ENCODE measurements at regions not wholly inside any gene's neighbourhood (a gene's known extent, or its start where the extent isn't known, plus 50 kb on each side); places are given as distances from the start of the nearest gene placed in this dataset.

- Histone ChIP-seq H3K4me1 (ENCODE audit: insufficient read depth, low read length) (no peaks in the 10 kb centered on the region), H3K79me2 (ENCODE audit: insufficient read depth, low read length) (no peaks in the 10 kb centered on the region), H4K20me1 (ENCODE audit: insufficient read depth, low read length) (no peaks in the 10 kb centered on the region), H3K4me2 (ENCODE audit: low read depth, low read length) (no peak overlapping the region), H3K36me3 (replicated peaks in 1 of 2; ENCODE audit: control insufficient read depth in 1 of 2, insufficient read depth in 2 of 2, low read length in 2 of 2) (no peaks in the 10 kb centered on the region), H3K4me3 (replicated peaks in 1 of 3; ENCODE audit: insufficient read depth in 1 of 3, low read depth in 2 of 3, low read length in 3 of 3) (no peak overlapping the region), H3K27me3 (ENCODE audit: control insufficient read depth in 1 of 2, insufficient read depth in 2 of 2, low read length in 2 of 2) (no peaks in the 10 kb centered on the region), H3K9ac (ENCODE audit: insufficient read depth, low read depth, low read length) (no peak overlapping the region), H3K27ac (ENCODE audit: extremely low read length, insufficient read depth, low read length) (no peak overlapping the region), H3K9me3 (ENCODE audit: low read length) (no peaks in the 10 kb centered on the region), H2AFZ (ENCODE audit: low read length) (no peak overlapping the region)
- BruUV-seq (replicated peaks): no TSS peak
- in situ Hi-C loops (cut with HindIII; ENCODE audit: extremely low pct_ligation_motif_present, low pct_unique_long_range_greater_than_20kb) (no loop called here), intact Hi-C loops (cut with micrococcal nuclease; ENCODE audit: unreplicated experiment) (no loop called here)
- ATAC-seq (no peak), FAIRE-seq (no peak), DNase-seq (ENCODE audit: low spot score) (no peak)
- WGBS (ENCODE audit: low lambda C conversion rate): 0% methylated on average over 1 of the region's 1 CpG
- POLR2A ChIA-PET: no interaction called here
- CTCF ChIA-PET (ENCODE audit: low intra/inter-chr PET ratio, low total read pairs): no interaction called here
- TF ChIP-seq MYPOP (CRISPR knock-in tag; IDR thresholded peaks at IDR 0.05) (no peak), SIN3B (IDR thresholded peaks at IDR 0.05; ENCODE audit: low read length) (no peak), KLF11 (CRISPR knock-in tag; IDR thresholded peaks at IDR 0.05) (no peak), GTF3A (CRISPR knock-in tag; conservative IDR thresholded peaks at IDR 0.05) (no peak), SPEN (CRISPR knock-in tag; IDR thresholded peaks at IDR 0.05; ENCODE audit: low read depth) (no peak), XRCC5 (optimal IDR thresholded peaks at IDR 0.05; ENCODE audit: low read length) (no peak), RNF2 (conservative IDR thresholded peaks at IDR 0.05; ENCODE audit: low read depth) (no peak), ZNF513 (CRISPR knock-in tag; conservative IDR thresholded peaks at IDR 0.05) (no peak), KDM4B (CRISPR knock-in tag; IDR thresholded peaks at IDR 0.05) (no peak), ZNF75D (CRISPR knock-in tag; IDR thresholded peaks at IDR 0.05; ENCODE audit: borderline replicate concordance) (no peak), ZBTB21 (CRISPR knock-in tag; IDR thresholded peaks at IDR 0.05) (no peak), PCBP2 (optimal IDR thresholded peaks at IDR 0.05; ENCODE audit: low read depth, low read length, poor library complexity, severe bottlenecking) (no peak), HDAC6 (IDR thresholded peaks at IDR 0.05; ENCODE audit: low read depth, low read length) (no peak), PLSCR1 (CRISPR knock-in tag; IDR thresholded peaks at IDR 0.05; ENCODE audit: borderline replicate concordance) (no peak), ZBTB10 (CRISPR knock-in tag; IDR thresholded peaks at IDR 0.05; ENCODE audit: borderline replicate concordance) (no peak)
These were observed 235.6 kb upstream of the EPHA4 start for GRCh38 chr2:221807706-221808105.

Measured in HepG2 (cell line).